ENCODE measurements at regions not wholly inside any gene's neighbourhood (a gene's known extent, or its start where the extent isn't known, plus 50 kb on each side); places are given as distances from the start of the nearest gene placed in this dataset.

DNA sequence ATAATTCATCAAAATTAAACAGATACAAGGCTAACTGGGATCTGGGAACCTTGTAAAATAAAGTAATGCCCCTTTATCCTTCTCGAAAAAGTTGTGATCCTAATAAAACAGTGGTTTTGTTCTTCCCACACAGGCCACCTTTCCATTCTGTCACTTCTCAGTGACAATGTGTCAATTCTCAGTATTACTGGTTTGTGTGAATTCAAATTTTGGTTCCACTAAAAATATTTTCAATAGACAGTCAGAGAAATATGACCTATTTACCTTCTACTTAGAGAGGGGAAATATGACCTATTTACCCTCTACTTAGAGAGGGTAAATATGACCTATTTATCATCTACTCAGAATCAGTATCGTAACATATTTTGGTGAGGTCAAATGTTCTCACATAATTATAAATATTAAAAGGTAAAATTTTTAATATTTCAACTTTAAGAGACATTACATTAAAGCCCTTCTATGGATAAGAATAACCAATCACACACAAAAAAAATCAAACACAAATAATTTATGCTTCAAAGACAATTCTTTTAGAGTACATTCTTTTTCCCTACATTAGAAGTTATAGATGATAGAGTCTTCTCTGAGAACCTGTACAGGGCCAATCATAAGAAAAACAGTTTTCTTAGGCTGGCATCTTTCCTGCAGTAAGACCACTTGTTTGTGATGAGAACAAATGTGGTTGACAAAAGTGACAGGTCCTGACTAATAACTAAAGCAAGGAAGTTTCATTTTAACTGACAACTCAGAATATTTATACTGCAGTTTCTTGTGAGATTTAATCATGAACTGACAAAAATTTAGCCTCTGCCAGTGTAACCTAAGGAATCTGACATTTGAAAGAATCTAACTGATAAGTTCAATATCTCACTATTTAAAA is 323.3 kb downstream of the DIPK2A start:
- TF ChIP-seq, protein P1, sequence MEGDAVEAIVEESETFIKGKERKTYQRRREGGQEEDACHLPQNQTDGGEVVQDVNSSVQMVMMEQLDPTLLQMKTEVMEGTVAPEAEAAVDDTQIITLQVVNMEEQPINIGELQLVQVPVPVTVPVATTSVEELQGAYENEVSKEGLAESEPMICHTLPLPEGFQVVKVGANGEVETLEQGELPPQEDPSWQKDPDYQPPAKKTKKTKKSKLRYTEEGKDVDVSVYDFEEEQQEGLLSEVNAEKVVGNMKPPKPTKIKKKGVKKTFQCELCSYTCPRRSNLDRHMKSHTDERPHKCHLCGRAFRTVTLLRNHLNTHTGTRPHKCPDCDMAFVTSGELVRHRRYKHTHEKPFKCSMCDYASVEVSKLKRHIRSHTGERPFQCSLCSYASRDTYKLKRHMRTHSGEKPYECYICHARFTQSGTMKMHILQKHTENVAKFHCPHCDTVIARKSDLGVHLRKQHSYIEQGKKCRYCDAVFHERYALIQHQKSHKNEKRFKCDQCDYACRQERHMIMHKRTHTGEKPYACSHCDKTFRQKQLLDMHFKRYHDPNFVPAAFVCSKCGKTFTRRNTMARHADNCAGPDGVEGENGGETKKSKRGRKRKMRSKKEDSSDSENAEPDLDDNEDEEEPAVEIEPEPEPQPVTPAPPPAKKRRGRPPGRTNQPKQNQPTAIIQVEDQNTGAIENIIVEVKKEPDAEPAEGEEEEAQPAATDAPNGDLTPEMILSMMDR (conservative IDR thresholded peaks at IDR 0.05): no peak
- TF ChIP-seq EZH2 (IDR thresholded peaks at IDR 0.05; ENCODE audit: low read depth): no peak

Data from PC-9 (cell line).